ENCODE measurements at regions not wholly inside any gene's neighbourhood (a gene's known extent, or its start where the extent isn't known, plus 50 kb on each side); places are given as distances from the start of the nearest gene placed in this dataset.

- TF ChIP-seq, protein P1, sequence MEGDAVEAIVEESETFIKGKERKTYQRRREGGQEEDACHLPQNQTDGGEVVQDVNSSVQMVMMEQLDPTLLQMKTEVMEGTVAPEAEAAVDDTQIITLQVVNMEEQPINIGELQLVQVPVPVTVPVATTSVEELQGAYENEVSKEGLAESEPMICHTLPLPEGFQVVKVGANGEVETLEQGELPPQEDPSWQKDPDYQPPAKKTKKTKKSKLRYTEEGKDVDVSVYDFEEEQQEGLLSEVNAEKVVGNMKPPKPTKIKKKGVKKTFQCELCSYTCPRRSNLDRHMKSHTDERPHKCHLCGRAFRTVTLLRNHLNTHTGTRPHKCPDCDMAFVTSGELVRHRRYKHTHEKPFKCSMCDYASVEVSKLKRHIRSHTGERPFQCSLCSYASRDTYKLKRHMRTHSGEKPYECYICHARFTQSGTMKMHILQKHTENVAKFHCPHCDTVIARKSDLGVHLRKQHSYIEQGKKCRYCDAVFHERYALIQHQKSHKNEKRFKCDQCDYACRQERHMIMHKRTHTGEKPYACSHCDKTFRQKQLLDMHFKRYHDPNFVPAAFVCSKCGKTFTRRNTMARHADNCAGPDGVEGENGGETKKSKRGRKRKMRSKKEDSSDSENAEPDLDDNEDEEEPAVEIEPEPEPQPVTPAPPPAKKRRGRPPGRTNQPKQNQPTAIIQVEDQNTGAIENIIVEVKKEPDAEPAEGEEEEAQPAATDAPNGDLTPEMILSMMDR (IDR thresholded peaks at IDR 0.05) = no peak
- Histone ChIP-seq H3K4me1 (no peaks in the 10 kb centered on the region), H3K27ac (no peak overlapping the region), H3K9ac (no peak overlapping the region), H3K4me2 (ENCODE audit: low read length) (no peak overlapping the region), H3K9me3 (ENCODE audit: control insufficient read depth, low read length) (no peaks in the 10 kb centered on the region), H3K36me3 (ENCODE audit: control insufficient read depth, insufficient read depth, low read length) (no peaks in the 10 kb centered on the region), H3K27me3 (ENCODE audit: control insufficient read depth, insufficient read depth, low read length) (no peaks in the 10 kb centered on the region), H2AFZ (no peak overlapping the region), H3K4me3 (ENCODE audit: low read depth, low read length) (no peak overlapping the region), H3K79me2 (no peaks in the 10 kb centered on the region)
These were observed 189.9 kb downstream of the PRL start for GRCh38 chr6:22106961-22107360.

DNA sequence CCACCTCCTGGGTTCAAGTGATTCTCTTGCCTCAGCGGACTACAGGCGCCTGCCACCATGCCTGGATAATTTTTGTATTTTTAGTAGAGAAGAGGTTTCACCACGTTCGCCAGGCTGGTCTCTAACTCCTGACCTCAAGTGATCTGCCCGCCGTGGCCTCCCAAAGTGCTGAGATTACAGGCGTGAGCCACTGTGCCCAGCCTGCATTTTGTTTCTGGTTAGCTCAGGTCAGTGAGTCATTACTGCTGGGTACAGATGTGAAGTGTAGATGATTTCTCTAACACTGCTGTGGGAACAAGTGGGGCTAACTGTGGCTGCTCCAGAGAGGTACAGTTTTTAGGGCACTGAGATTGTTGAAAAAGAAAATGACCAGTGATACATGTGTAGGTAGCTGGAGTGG is 188.6 kb downstream of the PRL start:
- H3K27ac ChIP-seq = no peak overlapping the region
- H3K9me3 ChIP-seq (ENCODE audit: control insufficient read depth, low read length) = no peaks in the 10 kb centered on the region
- no peaks in the 10 kb centered on the region for H3K27me3 ChIP-seq (ENCODE audit: control insufficient read depth, insufficient read depth, low read length)
- no peaks in the 10 kb centered on the region for H3K36me3 ChIP-seq (ENCODE audit: control insufficient read depth, insufficient read depth, low read length)
- no peak overlapping the region for H3K4me2 ChIP-seq (ENCODE audit: low read length)
- H3K4me1 ChIP-seq = no peaks in the 10 kb centered on the region
- H3K79me2 ChIP-seq = no peaks in the 10 kb centered on the region
- H3K9ac ChIP-seq = no peak overlapping the region
- H2AFZ ChIP-seq = no peak overlapping the region
- TF ChIP-seq, protein P1 (IDR thresholded peaks at IDR 0.05) = no peak
- no peak overlapping the region for H3K4me3 ChIP-seq (ENCODE audit: low read depth, low read length)

DNA sequence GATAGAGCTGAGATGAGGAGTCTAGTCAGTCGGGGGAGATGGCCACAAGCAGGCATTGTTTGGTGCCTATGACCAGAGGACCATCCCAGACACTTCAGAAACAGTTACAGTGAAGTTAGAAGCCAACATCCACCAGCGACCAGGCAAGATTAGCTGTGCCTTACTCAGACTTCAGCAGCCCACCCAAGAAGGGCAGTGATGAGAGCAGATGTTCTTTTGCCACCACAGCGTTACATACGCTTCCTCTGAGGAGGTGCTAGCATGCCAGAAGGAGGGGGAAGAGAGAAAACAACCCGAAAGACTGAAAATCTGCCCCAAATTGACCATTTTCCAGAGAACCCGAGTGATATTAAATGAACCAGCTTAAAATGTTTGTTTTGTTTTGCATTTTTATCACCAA is 186.8 kb downstream of the PRL start:
- H2AFZ ChIP-seq = no peak overlapping the region
- H3K79me2 ChIP-seq = no peaks in the 10 kb centered on the region
- no peak overlapping the region for H3K9ac ChIP-seq
- TF ChIP-seq, protein P1 (IDR thresholded peaks at IDR 0.05) = no peak
- no peaks in the 10 kb centered on the region for H3K27me3 ChIP-seq (ENCODE audit: control insufficient read depth, insufficient read depth, low read length)
- H3K4me1 ChIP-seq = no peaks in the 10 kb centered on the region
- H3K27ac ChIP-seq = no peak overlapping the region
- H3K4me3 ChIP-seq (ENCODE audit: low read depth, low read length) = no peak overlapping the region
- no peaks in the 10 kb centered on the region for H3K9me3 ChIP-seq (ENCODE audit: control insufficient read depth, low read length)
- no peak overlapping the region for H3K4me2 ChIP-seq (ENCODE audit: low read length)
- H3K36me3 ChIP-seq (ENCODE audit: control insufficient read depth, insufficient read depth, low read length) = no peaks in the 10 kb centered on the region

DNA sequence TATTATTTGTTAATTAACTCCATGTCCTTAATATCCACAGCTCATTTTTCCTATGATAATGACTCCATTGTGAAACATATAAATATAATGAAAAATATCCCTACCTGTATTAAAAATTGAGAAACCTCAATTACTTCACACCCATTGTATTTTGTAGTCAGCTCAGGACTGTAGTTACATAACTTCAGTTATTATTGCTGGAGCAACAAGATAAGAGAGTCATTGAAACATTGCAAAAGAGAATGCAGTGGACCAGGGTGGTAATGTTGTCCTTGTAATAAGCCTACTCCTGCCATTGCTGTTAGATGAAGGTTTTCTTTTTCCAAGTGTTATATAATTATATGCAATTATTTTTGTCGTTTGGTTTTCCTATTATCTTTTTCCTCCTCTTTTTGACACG is 184.4 kb downstream of the PRL start:
- no peak overlapping the region for H3K4me2 ChIP-seq (ENCODE audit: low read length)
- no peaks in the 10 kb centered on the region for H3K9me3 ChIP-seq (ENCODE audit: control insufficient read depth, low read length)
- no peaks in the 10 kb centered on the region for H3K36me3 ChIP-seq (ENCODE audit: control insufficient read depth, insufficient read depth, low read length)
- no peak overlapping the region for H3K4me3 ChIP-seq (ENCODE audit: low read depth, low read length)
- no peaks in the 10 kb centered on the region for H3K79me2 ChIP-seq
- H3K9ac ChIP-seq = no peak overlapping the region
- TF ChIP-seq, protein P1 (IDR thresholded peaks at IDR 0.05) = no peak
- H3K27ac ChIP-seq = no peak overlapping the region
- H3K4me1 ChIP-seq = no peaks in the 10 kb centered on the region
- H2AFZ ChIP-seq = no peak overlapping the region
- no peaks in the 10 kb centered on the region for H3K27me3 ChIP-seq (ENCODE audit: control insufficient read depth, insufficient read depth, low read length)

GRCh38 chr6:22113026-22113766 is 183.6 kb downstream of the PRL start:
- Histone ChIP-seq H3K9me3 (ENCODE audit: control insufficient read depth, low read length) (no peaks in the 10 kb centered on the region), H3K79me2 (no peaks in the 10 kb centered on the region), H3K9ac (no peak overlapping the region), H3K4me1 (no peaks in the 10 kb centered on the region), H3K27me3 (ENCODE audit: control insufficient read depth, insufficient read depth, low read length) (no peaks in the 10 kb centered on the region), H3K36me3 (ENCODE audit: control insufficient read depth, insufficient read depth, low read length) (no peaks in the 10 kb centered on the region), H3K4me2 (ENCODE audit: low read length) (no peak overlapping the region), H2AFZ (no peak overlapping the region), H3K27ac (no peak overlapping the region), H3K4me3 (ENCODE audit: low read depth, low read length) (no peak overlapping the region)
- TF ChIP-seq, protein P1 (IDR thresholded peaks at IDR 0.05) = no peak
